ENCODE measurements at regions not wholly inside any gene's neighbourhood (a gene's known extent, or its start where the extent isn't known, plus 50 kb on each side); places are given as distances from the start of the nearest gene placed in this dataset.
"Not testable (repeated sequence)": the region's sequence is repeated elsewhere in the genome, so short reads cannot be mapped to it uniquely, and the experiment has no call there.

DNA sequence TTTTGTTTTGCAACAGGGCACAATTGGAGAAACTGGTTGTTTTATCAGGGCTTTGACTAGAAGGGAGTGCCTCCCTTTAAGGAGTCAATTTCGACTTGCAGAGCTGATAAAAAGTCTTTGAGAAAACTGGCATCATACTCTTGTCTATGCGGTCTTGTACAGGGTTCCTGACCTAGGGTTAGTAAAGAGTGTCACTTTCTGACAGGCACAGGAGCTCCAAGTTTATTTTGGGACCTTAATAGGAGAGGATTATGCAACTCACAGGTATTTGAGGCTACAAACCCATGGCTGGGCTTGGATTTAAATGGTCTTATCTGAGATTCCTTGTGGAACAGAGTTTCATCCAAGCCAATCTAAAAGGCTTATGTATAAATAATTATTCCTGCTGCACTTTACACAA is 365.4 kb downstream of the HTR1B start:
- no peaks in the 10 kb centered on the region for H3K36me3 Mint-ChIP-seq
- Histone ChIP-seq H3K4me1 (ENCODE audit: control insufficient read depth in 2 of 2, insufficient read depth in 2 of 2, low read length in 2 of 2) (no peaks in the 10 kb centered on the region), H3K27ac (ENCODE audit: low read depth, low read length) (no peak overlapping the region), H3K36me3 (ENCODE audit: control insufficient read depth in 2 of 3, insufficient read depth in 3 of 3, low read length in 3 of 3) (no peaks in the 10 kb centered on the region), H3K27me3 (ENCODE audit: control insufficient read depth in 2 of 2, insufficient read depth in 2 of 2, low read length in 2 of 2) (no peaks in the 10 kb centered on the region), H3K9me3 (ENCODE audit: control insufficient read depth in 2 of 3, low read length in 3 of 3) (no peaks in the 10 kb centered on the region), H3K4me3 (ENCODE audit: low read length) (no peak overlapping the region)
- no peak overlapping the region for H3K27ac Mint-ChIP-seq
- CTCF ChIA-PET = interaction anchor here (0.5 kb wide), 1 partner anchor 13 kb away, joined by 3 read pairs; no protein-coding TSS in a partner anchor
- H3K4me3 Mint-ChIP-seq = no peak overlapping the region
- DNase-seq (no peak), ATAC-seq (no peak)
- POLR2A ChIA-PET = no interaction called here
- H3K4me1 Mint-ChIP-seq = no peaks in the 10 kb centered on the region
- H3K27me3 Mint-ChIP-seq = no peaks in the 10 kb centered on the region
- peaks cover 0 to 16% (median 2%) of the 10 kb centered on the region in 11 donors for H3K9me3 Mint-ChIP-seq
- intact Hi-C loops (cut with micrococcal nuclease) = no loop called here

DNA sequence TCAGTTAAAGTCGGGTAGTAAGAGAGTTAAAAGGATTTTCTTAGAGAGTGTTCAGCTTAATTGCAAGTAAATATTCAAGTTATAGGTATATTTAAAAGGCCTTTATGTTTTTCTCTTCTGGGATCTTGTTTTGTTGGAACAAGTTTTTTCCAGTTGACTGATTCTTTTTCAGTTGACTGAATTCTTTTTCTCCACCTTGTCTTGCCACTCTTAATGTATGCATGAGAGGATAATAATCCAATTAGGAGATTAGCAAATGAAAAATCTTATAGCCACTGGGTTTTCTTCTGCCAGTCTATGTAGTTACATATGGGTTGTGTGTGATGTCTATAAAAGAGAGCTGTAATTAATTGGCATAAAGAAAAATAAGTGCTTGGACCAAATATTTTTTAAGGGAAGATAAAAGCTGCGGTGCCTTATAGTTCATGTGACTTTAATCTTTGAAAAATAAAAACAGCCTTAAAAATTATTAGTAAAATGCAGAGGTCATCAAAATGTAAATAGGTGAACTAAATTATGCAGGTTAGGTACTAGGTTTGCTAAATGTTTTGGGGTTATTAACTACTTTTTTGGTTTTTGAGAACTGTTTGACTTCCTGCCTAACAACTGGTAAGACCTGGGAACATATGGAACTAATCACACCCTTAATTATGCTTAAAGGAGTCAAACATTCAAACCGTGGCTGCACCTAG is 367.2 kb downstream of the HTR1B start:
- Histone ChIP-seq H3K27me3 (ENCODE audit: control insufficient read depth in 2 of 2, insufficient read depth in 2 of 2, low read length in 2 of 2) (no peaks in the 10 kb centered on the region), H3K27ac (ENCODE audit: low read depth, low read length) (no peak overlapping the region), H3K9me3 (ENCODE audit: control insufficient read depth in 2 of 3, low read length in 3 of 3) (no peaks in the 10 kb centered on the region), H3K36me3 (ENCODE audit: control insufficient read depth in 2 of 3, insufficient read depth in 3 of 3, low read length in 3 of 3) (no peaks in the 10 kb centered on the region), H3K4me1 (ENCODE audit: control insufficient read depth in 2 of 2, insufficient read depth in 2 of 2, low read length in 2 of 2) (no peaks in the 10 kb centered on the region), H3K4me3 (ENCODE audit: low read length) (no peak overlapping the region)
- Mint-ChIP-seq H3K9me3 (peaks cover 0 to 16% (median 0%) of the 10 kb centered on the region in 11 donors), H3K36me3 (no peaks in the 10 kb centered on the region), H3K4me1 (no peaks in the 10 kb centered on the region), H3K4me3 (no peak overlapping the region), H3K27ac (no peak overlapping the region), H3K27me3 (no peaks in the 10 kb centered on the region)
- DNase-seq (no peak), ATAC-seq (no peak)
- intact Hi-C loops (cut with micrococcal nuclease) = no loop called here
- ChIA-PET CTCF (no interaction called here), POLR2A (no interaction called here)

DNA sequence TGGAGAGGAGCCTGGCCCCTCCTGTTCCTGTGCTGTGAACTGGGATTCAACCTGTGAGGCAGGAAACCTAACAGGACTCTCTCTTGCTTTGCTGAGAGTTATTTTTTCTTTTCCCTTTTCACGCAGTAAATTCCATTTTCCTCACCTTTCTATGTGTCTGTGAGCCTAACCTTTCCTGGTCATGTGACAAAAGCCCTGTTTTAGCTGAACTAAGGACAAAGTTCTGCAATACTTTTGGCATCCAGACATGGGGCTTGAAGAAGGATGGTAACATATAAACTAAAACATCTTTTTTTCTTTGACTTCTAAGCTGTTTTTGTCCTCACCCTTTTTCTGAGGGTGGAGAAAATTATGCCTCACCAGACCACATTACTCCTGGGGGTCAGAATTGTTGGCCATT is 368.5 kb downstream of the HTR1B start:
- Histone ChIP-seq H3K36me3 (ENCODE audit: control insufficient read depth in 2 of 3, insufficient read depth in 3 of 3, low read length in 3 of 3) (no peaks in the 10 kb centered on the region), H3K9me3 (ENCODE audit: control insufficient read depth in 2 of 3, low read length in 3 of 3) (no peaks in the 10 kb centered on the region), H3K4me1 (ENCODE audit: control insufficient read depth in 2 of 2, insufficient read depth in 2 of 2, low read length in 2 of 2) (no peaks in the 10 kb centered on the region), H3K27me3 (ENCODE audit: control insufficient read depth in 2 of 2, insufficient read depth in 2 of 2, low read length in 2 of 2) (no peaks in the 10 kb centered on the region), H3K4me3 (ENCODE audit: low read length) (no peak overlapping the region), H3K27ac (ENCODE audit: low read depth, low read length) (no peak overlapping the region)
- Mint-ChIP-seq H3K27ac (no peak overlapping the region), H3K9me3 (peaks cover 0 to 16% (median 0%) of the 10 kb centered on the region in 11 donors), H3K4me1 (no peaks in the 10 kb centered on the region), H3K27me3 (no peaks in the 10 kb centered on the region), H3K36me3 (no peaks in the 10 kb centered on the region), H3K4me3 (no peak overlapping the region)
- DNase-seq (no peak), ATAC-seq (no peak)
- ChIA-PET POLR2A (no interaction called here), CTCF (no interaction called here)
- intact Hi-C loops (cut with micrococcal nuclease) = no loop called here

DNA sequence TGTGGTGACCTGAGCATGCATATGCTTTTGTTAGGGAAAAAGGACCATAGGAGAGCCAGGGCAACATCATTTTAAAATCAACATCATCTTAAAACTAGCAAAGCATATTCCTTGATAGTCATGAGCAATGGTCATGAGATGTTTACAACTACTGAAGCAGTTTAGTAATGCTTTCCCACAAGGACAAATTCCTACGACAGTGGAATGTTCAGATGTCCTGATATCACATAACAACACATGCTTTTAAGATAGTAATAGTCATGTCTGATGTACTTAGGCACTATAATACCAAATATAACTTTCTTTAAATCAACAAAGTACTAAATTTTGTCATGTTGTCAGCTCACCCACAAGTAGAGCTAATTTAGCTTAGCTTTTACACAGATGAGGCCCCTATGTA is 370.3 kb downstream of the HTR1B start:
- H3K4me1 Mint-ChIP-seq = no peaks in the 10 kb centered on the region
- no peaks in the 10 kb centered on the region for H3K36me3 ChIP-seq (ENCODE audit: control insufficient read depth in 2 of 3, insufficient read depth in 3 of 3, low read length in 3 of 3)
- H3K4me1 ChIP-seq (ENCODE audit: control insufficient read depth in 2 of 2, insufficient read depth in 2 of 2, low read length in 2 of 2) = no peaks in the 10 kb centered on the region
- peaks cover 0 to 21% (median 3%) of the 10 kb centered on the region in 11 donors for H3K9me3 Mint-ChIP-seq
- ChIA-PET POLR2A (no interaction called here), CTCF (no interaction called here)
- no peak overlapping the region for H3K4me3 Mint-ChIP-seq
- H3K27ac ChIP-seq (ENCODE audit: low read depth, low read length) = no peak overlapping the region
- H3K27me3 ChIP-seq (ENCODE audit: control insufficient read depth in 2 of 2, insufficient read depth in 2 of 2, low read length in 2 of 2) = no peaks in the 10 kb centered on the region
- H3K9me3 ChIP-seq (ENCODE audit: control insufficient read depth in 2 of 3, low read length in 3 of 3) = no peaks in the 10 kb centered on the region
- H3K27ac Mint-ChIP-seq = no peak overlapping the region
- no peaks in the 10 kb centered on the region for H3K36me3 Mint-ChIP-seq
- intact Hi-C loops (cut with micrococcal nuclease) = no loop called here
- no peak overlapping the region for H3K4me3 ChIP-seq (ENCODE audit: low read length)
- H3K27me3 Mint-ChIP-seq = no peaks in the 10 kb centered on the region
- ATAC-seq (no peak), DNase-seq (no peak)

DNA sequence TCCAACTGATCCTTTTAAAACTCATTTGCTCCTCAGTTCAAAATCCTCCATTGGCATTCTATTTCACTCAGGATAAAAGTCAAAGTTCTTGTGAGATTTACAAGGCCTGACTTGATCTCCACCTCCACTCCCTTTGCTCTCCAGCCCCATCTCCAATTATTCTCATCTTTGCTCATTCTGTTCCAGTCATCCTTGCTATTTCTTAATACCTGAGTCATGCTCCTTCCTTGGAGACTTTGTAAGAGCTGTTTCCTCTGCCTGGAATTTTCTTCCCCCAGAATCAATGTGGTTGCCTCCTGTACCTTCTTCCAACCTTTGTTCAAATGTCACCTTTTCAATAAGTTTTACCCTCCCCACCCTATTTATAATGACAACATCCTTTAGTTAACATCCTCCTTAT is 373.5 kb downstream of the HTR1B start:
- H3K4me3 ChIP-seq (ENCODE audit: low read length) = no peak overlapping the region
- intact Hi-C loops (cut with micrococcal nuclease) = no loop called here
- ChIA-PET CTCF (no interaction called here), POLR2A (no interaction called here)
- DNase-seq (no peak), ATAC-seq (no peak)
- no peaks in the 10 kb centered on the region for H3K27me3 Mint-ChIP-seq
- H3K27ac ChIP-seq (ENCODE audit: low read depth, low read length) = no peak overlapping the region
- H3K27me3 ChIP-seq (ENCODE audit: control insufficient read depth in 2 of 2, insufficient read depth in 2 of 2, low read length in 2 of 2) = no peaks in the 10 kb centered on the region
- no peak overlapping the region for H3K4me3 Mint-ChIP-seq
- H3K4me1 Mint-ChIP-seq = no peaks in the 10 kb centered on the region
- H3K36me3 ChIP-seq (ENCODE audit: control insufficient read depth in 2 of 3, insufficient read depth in 3 of 3, low read length in 3 of 3) = no peaks in the 10 kb centered on the region
- H3K9me3 ChIP-seq (ENCODE audit: control insufficient read depth in 2 of 3, low read length in 3 of 3) = no peaks in the 10 kb centered on the region
- no peaks in the 10 kb centered on the region for H3K4me1 ChIP-seq (ENCODE audit: control insufficient read depth in 2 of 2, insufficient read depth in 2 of 2, low read length in 2 of 2)
- no peak overlapping the region for H3K27ac Mint-ChIP-seq
- no peaks in the 10 kb centered on the region for H3K36me3 Mint-ChIP-seq
- peaks cover 0 to 11% (median 3%) of the 10 kb centered on the region in 11 donors for H3K9me3 Mint-ChIP-seq

DNA sequence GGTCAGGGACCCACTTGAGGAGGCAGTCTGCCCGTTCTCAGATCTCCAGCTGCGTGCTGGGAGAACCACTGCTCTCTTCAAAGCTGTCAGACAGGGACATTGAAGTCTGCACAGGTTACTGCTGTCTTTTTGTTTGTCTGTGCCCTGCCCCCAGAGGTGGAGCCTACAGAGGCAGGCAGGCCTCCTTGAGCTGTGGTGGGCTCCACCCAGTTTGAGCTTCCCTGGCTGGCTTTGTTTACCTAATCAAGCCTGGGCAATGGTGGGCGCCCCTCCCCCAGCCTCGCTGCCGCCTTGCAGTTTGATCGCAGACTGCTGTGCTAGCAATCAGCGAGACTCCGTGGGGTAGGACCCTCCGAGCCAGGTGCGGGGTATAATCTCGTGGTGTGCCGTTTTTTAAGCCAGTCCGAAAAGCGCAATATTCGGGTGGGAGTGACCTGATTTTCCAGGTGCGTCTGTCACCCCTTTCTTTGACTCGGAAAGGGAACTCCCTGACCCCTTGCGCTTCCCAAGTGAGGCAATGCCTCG is 375.4 kb downstream of the HTR1B start:
- H3K4me1 Mint-ChIP-seq; H3K27ac Mint-ChIP-seq; H3K36me3 ChIP-seq (ENCODE audit: control insufficient read depth in 2 of 3, insufficient read depth in 3 of 3, low read length in 3 of 3); H3K4me1 ChIP-seq (ENCODE audit: control insufficient read depth in 2 of 2, insufficient read depth in 2 of 2, low read length in 2 of 2); DNase-seq; POLR2A ChIA-PET; H3K27me3 ChIP-seq (ENCODE audit: control insufficient read depth in 2 of 2, insufficient read depth in 2 of 2, low read length in 2 of 2); ATAC-seq; H3K27me3 Mint-ChIP-seq; H3K4me3 ChIP-seq (ENCODE audit: low read length); CTCF ChIA-PET; H3K36me3 Mint-ChIP-seq; H3K4me3 Mint-ChIP-seq; intact Hi-C loops (cut with micrococcal nuclease); H3K27ac ChIP-seq (ENCODE audit: low read depth, low read length); H3K9me3 ChIP-seq (ENCODE audit: control insufficient read depth in 2 of 3, low read length in 3 of 3): not testable (repeated sequence)
- peaks cover 0 to 11% (median 3%) of the 10 kb centered on the region in 11 donors for H3K9me3 Mint-ChIP-seq

DNA sequence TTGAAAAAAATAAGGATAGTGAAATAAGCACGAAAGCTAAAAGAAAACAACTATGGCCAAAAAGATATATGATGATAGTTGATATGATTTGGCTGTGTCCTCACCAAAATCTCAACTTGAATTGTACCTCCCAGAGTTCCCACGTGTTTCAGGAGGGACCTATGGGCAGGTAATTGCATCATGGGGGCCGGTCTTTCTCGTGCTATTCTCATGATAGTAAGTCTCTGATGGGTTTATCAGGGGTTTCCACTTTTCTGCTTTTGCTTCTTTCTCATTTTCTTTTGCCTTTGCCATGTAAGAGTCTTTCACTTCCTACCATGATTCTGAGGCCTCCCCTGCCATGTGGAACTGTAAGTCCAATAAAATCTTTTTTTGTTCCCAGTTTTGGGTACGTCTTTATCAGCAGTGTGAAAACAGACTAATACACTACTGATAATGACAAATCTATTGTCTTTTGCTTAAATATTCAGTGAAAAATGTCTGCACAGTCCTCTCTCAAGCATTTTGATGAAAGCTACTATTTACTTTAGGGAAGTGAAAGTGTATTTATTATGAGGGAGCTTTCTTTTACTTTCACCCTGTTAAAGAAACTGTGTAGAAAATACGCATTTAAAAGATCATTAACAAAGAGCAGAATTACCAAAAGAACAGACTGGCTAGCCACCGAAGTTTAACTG is 389.1 kb downstream of the HTR1B start:
- H3K4me3 Mint-ChIP-seq = no peak overlapping the region

More for the DNA sequence above, 389.1 kb downstream of the HTR1B start:
- CTCF ChIA-PET = no interaction called here
- Mint-ChIP-seq H3K9me3 (peaks cover 0 to 21% (median 7%) of the 10 kb centered on the region in 11 donors), H3K4me1 (no peaks in the 10 kb centered on the region), H3K36me3 (no peaks in the 10 kb centered on the region), H3K27ac (no peak overlapping the region), H3K27me3 (no peaks in the 10 kb centered on the region)
- Histone ChIP-seq H3K4me3 (ENCODE audit: low read length) (no peak overlapping the region), H3K4me1 (ENCODE audit: control insufficient read depth in 2 of 2, insufficient read depth in 2 of 2, low read length in 2 of 2) (no peaks in the 10 kb centered on the region), H3K36me3 (ENCODE audit: control insufficient read depth in 2 of 3, insufficient read depth in 3 of 3, low read length in 3 of 3) (no peaks in the 10 kb centered on the region), H3K27ac (ENCODE audit: low read depth, low read length) (no peak overlapping the region), H3K9me3 (ENCODE audit: control insufficient read depth in 2 of 3, low read length in 3 of 3) (no peaks in the 10 kb centered on the region), H3K27me3 (ENCODE audit: control insufficient read depth in 2 of 2, insufficient read depth in 2 of 2, low read length in 2 of 2) (no peaks in the 10 kb centered on the region)
- POLR2A ChIA-PET = no interaction called here
- ATAC-seq (no peak), DNase-seq (no peak)
- intact Hi-C loops (cut with micrococcal nuclease) = no loop called here
